Amniotic epithelial cell (primary cell): ENCODE measurements at regions not wholly inside any gene's neighbourhood (a gene's known extent, or its start where the extent isn't known, plus 50 kb on each side); places are given as distances from the start of the nearest gene placed in this dataset.

ENCODE experiments used
- DNase-seq: peaks from one replicate; pipeline ENCODE4 v3.0.0-alpha.2; 2010; ENCODE audit warnings: low read depth

GRCh38 chr4:127533028-127533700, 99.6 kb upstream of the INTU start:
- peak; percentile 21 for DNase-seq

- no peak for DNase-seq
Measured at GRCh38 chr4:127534041-127534825, 98.5 kb upstream of the INTU start.

- no peak for DNase-seq
Measured at GRCh38 chr4:127538016-127538415, 94.7 kb upstream of the INTU start.

GRCh38 chr4:127540497-127541025, 92.2 kb upstream of the INTU start:
- DNase-seq = no peak

- no peak for DNase-seq
Measured at GRCh38 chr4:127545271-127545670, 87.5 kb upstream of the INTU start.

GRCh38 chr4:127548990-127549925, 83.5 kb upstream of the INTU start:
- DNase-seq = no peak

- DNase-seq = no peak
Measured at GRCh38 chr4:127555106-127555505, 77.7 kb upstream of the INTU start.

- DNase-seq = no peak
Measured at GRCh38 chr4:127558088-127558487, 74.7 kb upstream of the INTU start.

- DNase-seq = no peak
Measured at GRCh38 chr4:127558489-127559407, 74.0 kb upstream of the INTU start.

- DNase-seq = no peak
Measured at GRCh38 chr4:127559981-127560380, 72.8 kb upstream of the INTU start.

GRCh38 chr4:127560755-127561154, 72.0 kb upstream of the INTU start:
- DNase-seq = no peak

- DNase-seq = no peak
Measured at GRCh38 chr4:127574643-127575042, 58.1 kb upstream of the INTU start.

- peak; percentile 5 for DNase-seq
Measured at GRCh38 chr4:127575888-127576287, 56.9 kb upstream of the INTU start.

- no peak for DNase-seq
Measured at GRCh38 chr4:127578491-127578890, 54.3 kb upstream of the INTU start.

GRCh38 chr4:127578967-127579366, 53.8 kb upstream of the INTU start:
- DNase-seq = no peak

GRCh38 chr4:127579821-127580220, 52.9 kb upstream of the INTU start:
- no peak for DNase-seq

GRCh38 chr4:127580300-127580699, 52.5 kb upstream of the INTU start:
- DNase-seq = no peak

- DNase-seq = no peak
Measured at GRCh38 chr4:127580891-127581290, 51.9 kb upstream of the INTU start.
